ENCODE measurements at regions not wholly inside any gene's neighbourhood (a gene's known extent, or its start where the extent isn't known, plus 50 kb on each side); places are given as distances from the start of the nearest gene placed in this dataset.

GRCh38 chr3:31456373-31456772 is 76.4 kb upstream of the STT3B start:
- WGBS, 2 donors: 71 to 97% methylated on average over 3 of the region's 3 CpGs
- Histone ChIP-seq H3K4me3 (no peak overlapping the region), H3K9me3 (no peaks in the 10 kb centered on the region), H3K27ac (no peak overlapping the region), H3K36me3 (no peaks in the 10 kb centered on the region), H3K4me1 (peaks cover 0 to under 1% (median 0%) of the 10 kb centered on the region in 3 donors), H3K27me3 (no peaks in the 10 kb centered on the region)
- intact Hi-C loops (cut with DNase I): no loop called here
- DNase-seq: no peak
- TF ChIP-seq CTCF (IDR thresholded peaks at IDR 0.05) (no peak), POLR2A (IDR thresholded peaks at IDR 0.05) (no peak)

- no peaks in the 10 kb centered on the region for H3K27me3 ChIP-seq
- H3K4me1 ChIP-seq: peaks cover 0 to 10% (median 3%) of the 10 kb centered on the region in 3 donors
- no peak overlapping the region for H3K4me3 ChIP-seq
- H3K27ac ChIP-seq: no peak overlapping the region
- intact Hi-C loops (cut with DNase I): no loop called here
- TF ChIP-seq POLR2A (IDR thresholded peaks at IDR 0.05) (no peak), CTCF (IDR thresholded peaks at IDR 0.05) (no peak)
- 97 to 98% methylated on average over 2 of the region's 2 CpGs for WGBS, 2 donors
- no peak for DNase-seq
- no peaks in the 10 kb centered on the region for H3K36me3 ChIP-seq
- no peaks in the 10 kb centered on the region for H3K9me3 ChIP-seq
Measured at GRCh38 chr3:31461426-31461825, 71.3 kb upstream of the STT3B start.

GRCh38 chr3:31462050-31462569 is 70.6 kb upstream of the STT3B start:
- WGBS, 2 donors: 37 to 79% methylated on average over 4 of the region's 4 CpGs
- no peak for DNase-seq
- Histone ChIP-seq H3K27ac (no peak overlapping the region), H3K4me3 (no peak overlapping the region), H3K4me1 (peaks cover 0 to 10% (median 3%) of the 10 kb centered on the region in 3 donors), H3K36me3 (no peaks in the 10 kb centered on the region), H3K9me3 (no peaks in the 10 kb centered on the region), H3K27me3 (no peaks in the 10 kb centered on the region)
- TF ChIP-seq CTCF (IDR thresholded peaks at IDR 0.05) (no peak), POLR2A (IDR thresholded peaks at IDR 0.05) (no peak)
- intact Hi-C loops (cut with DNase I): no loop called here

GRCh38 chr3:31465999-31466398 is 66.7 kb upstream of the STT3B start:
- no peaks in the 10 kb centered on the region for H3K36me3 ChIP-seq
- H3K27ac ChIP-seq: no peak overlapping the region
- TF ChIP-seq POLR2A (IDR thresholded peaks at IDR 0.05) (no peak), CTCF (IDR thresholded peaks at IDR 0.05) (no peak)
- DNase-seq: no peak
- peaks cover 0 to 10% (median 3%) of the 10 kb centered on the region in 3 donors for H3K4me1 ChIP-seq
- H3K4me3 ChIP-seq: no peak overlapping the region
- no peaks in the 10 kb centered on the region for H3K9me3 ChIP-seq
- H3K27me3 ChIP-seq: no peaks in the 10 kb centered on the region
- intact Hi-C loops (cut with DNase I): no loop called here

- WGBS, 2 donors: 66 to 100% methylated on average over 1 to 2 of the region's 2 CpGs
Measured at GRCh38 chr3:31466866-31467265, 65.9 kb upstream of the STT3B start.

More at GRCh38 chr3:31466866-31467265, 65.9 kb upstream of the STT3B start:
- Histone ChIP-seq H3K9me3 (no peaks in the 10 kb centered on the region), H3K27me3 (no peaks in the 10 kb centered on the region), H3K4me1 (peaks cover 0 to 5% (median under 1%) of the 10 kb centered on the region in 3 donors), H3K36me3 (no peaks in the 10 kb centered on the region), H3K4me3 (no peak overlapping the region), H3K27ac (no peak overlapping the region)
- no peak for DNase-seq
- intact Hi-C loops (cut with DNase I): no loop called here
- TF ChIP-seq CTCF (IDR thresholded peaks at IDR 0.05): no peak
- no peak for TF ChIP-seq POLR2A (IDR thresholded peaks at IDR 0.05)

All from esophagus squamous epithelium (tissue), 5 donors.